ENCODE measurements at regions not wholly inside any gene's neighbourhood (a gene's known extent, or its start where the extent isn't known, plus 50 kb on each side); places are given as distances from the start of the nearest gene placed in this dataset.
"Not testable (repeated sequence)": the region's sequence is repeated elsewhere in the genome, so short reads cannot be mapped to it uniquely, and the experiment has no call there.

GRCh38 chr9:115462623-115463022 is 344.7 kb upstream of the TNC start:
- Histone ChIP-seq H3K79me2 (ENCODE audit: insufficient read depth, low read length) (no peaks in the 10 kb centered on the region), H3K4me2 (ENCODE audit: insufficient read depth, low read length) (no peak overlapping the region), H3K9ac (ENCODE audit: low read depth, low read length) (no peak overlapping the region), H3K36me3 (ENCODE audit: insufficient read depth, low read length) (no peaks in the 10 kb centered on the region), H3K4me3 (ENCODE audit: low read depth in 1 of 2, low read length in 2 of 2) (no peak overlapping the region), H3K9me3 (ENCODE audit: insufficient read depth, low read length, severe bottlenecking) (no peaks in the 10 kb centered on the region), H4K20me1 (ENCODE audit: insufficient read depth, low read length) (no peaks in the 10 kb centered on the region), H2AFZ (ENCODE audit: low read depth, low read length) (no peak overlapping the region), H3K27ac (ENCODE audit: low read length) (no peak overlapping the region), H3K27me3 (ENCODE audit: insufficient read depth, low read length, poor library complexity) (no peaks in the 10 kb centered on the region), H3K4me1 (ENCODE audit: insufficient read depth, low read length) (no peaks in the 10 kb centered on the region)
- no peak for TF ChIP-seq EZH2 (IDR thresholded peaks at IDR 0.05; ENCODE audit: borderline replicate concordance, low read depth, low read length, severe bottlenecking)
- no peak for TF ChIP-seq CTCF (IDR thresholded peaks at IDR 0.05; ENCODE audit: borderline replicate concordance, extremely low read depth, low read length, poor library complexity, severe bottlenecking)
- DNase-seq (no peak), ATAC-seq (ENCODE audit: insufficient read depth, low read depth) (no peak)

GRCh38 chr9:115466756-115467155 is 348.8 kb upstream of the TNC start:
- Histone ChIP-seq H3K27me3 (ENCODE audit: insufficient read depth, low read length, poor library complexity) (no peaks in the 10 kb centered on the region), H3K9me3 (ENCODE audit: insufficient read depth, low read length, severe bottlenecking) (no peaks in the 10 kb centered on the region), H3K4me3 (ENCODE audit: low read depth in 1 of 2, low read length in 2 of 2) (no peak overlapping the region), H2AFZ (ENCODE audit: low read depth, low read length) (no peak overlapping the region), H3K4me1 (ENCODE audit: insufficient read depth, low read length) (no peaks in the 10 kb centered on the region), H3K27ac (ENCODE audit: low read length) (no peak overlapping the region), H4K20me1 (ENCODE audit: insufficient read depth, low read length) (no peaks in the 10 kb centered on the region), H3K79me2 (ENCODE audit: insufficient read depth, low read length) (no peaks in the 10 kb centered on the region), H3K4me2 (ENCODE audit: insufficient read depth, low read length) (no peak overlapping the region), H3K36me3 (ENCODE audit: insufficient read depth, low read length) (no peaks in the 10 kb centered on the region), H3K9ac (ENCODE audit: low read depth, low read length) (no peak overlapping the region)
- DNase-seq, result no peak
- TF ChIP-seq EZH2 (IDR thresholded peaks at IDR 0.05; ENCODE audit: borderline replicate concordance, low read depth, low read length, severe bottlenecking), result no peak
- ATAC-seq (ENCODE audit: insufficient read depth, low read depth), result no peak

- no peaks in the 10 kb centered on the region for H3K36me3 ChIP-seq (ENCODE audit: insufficient read depth, low read length)
- H3K9me3 ChIP-seq (ENCODE audit: insufficient read depth, low read length, severe bottlenecking), result no peaks in the 10 kb centered on the region
- H4K20me1 ChIP-seq (ENCODE audit: insufficient read depth, low read length), result no peaks in the 10 kb centered on the region
- no peak overlapping the region for H2AFZ ChIP-seq (ENCODE audit: low read depth, low read length)
- no peak for DNase-seq
- H3K9ac ChIP-seq (ENCODE audit: low read depth, low read length), result no peak overlapping the region
- no peaks in the 10 kb centered on the region for H3K4me1 ChIP-seq (ENCODE audit: insufficient read depth, low read length)
- H3K79me2 ChIP-seq (ENCODE audit: insufficient read depth, low read length), result no peaks in the 10 kb centered on the region
- no peak overlapping the region for H3K4me2 ChIP-seq (ENCODE audit: insufficient read depth, low read length)
- no peak overlapping the region for H3K27ac ChIP-seq (ENCODE audit: low read length)
- H3K4me3 ChIP-seq (ENCODE audit: low read depth in 1 of 2, low read length in 2 of 2), result no peak overlapping the region
- TF ChIP-seq EZH2 (IDR thresholded peaks at IDR 0.05; ENCODE audit: borderline replicate concordance, low read depth, low read length, severe bottlenecking), result no peak
- no peak for TF ChIP-seq CTCF (IDR thresholded peaks at IDR 0.05; ENCODE audit: borderline replicate concordance, extremely low read depth, low read length, poor library complexity, severe bottlenecking)
- no peaks in the 10 kb centered on the region for H3K27me3 ChIP-seq (ENCODE audit: insufficient read depth, low read length, poor library complexity)
- ATAC-seq (ENCODE audit: insufficient read depth, low read depth), result no peak
Observed at GRCh38 chr9:115469841-115470240, 351.9 kb upstream of the TNC start.

GRCh38 chr9:115473032-115473431 is 355.1 kb upstream of the TNC start:
- H3K27me3 ChIP-seq (ENCODE audit: insufficient read depth, low read length, poor library complexity); H3K4me3 ChIP-seq (ENCODE audit: low read depth in 1 of 2, low read length in 2 of 2); H3K9ac ChIP-seq (ENCODE audit: low read depth, low read length); H2AFZ ChIP-seq (ENCODE audit: low read depth, low read length); H3K4me1 ChIP-seq (ENCODE audit: insufficient read depth, low read length); H3K4me2 ChIP-seq (ENCODE audit: insufficient read depth, low read length); ATAC-seq (ENCODE audit: insufficient read depth, low read depth); H3K9me3 ChIP-seq (ENCODE audit: insufficient read depth, low read length, severe bottlenecking); H3K27ac ChIP-seq (ENCODE audit: low read length); DNase-seq; H3K36me3 ChIP-seq (ENCODE audit: insufficient read depth, low read length); H4K20me1 ChIP-seq (ENCODE audit: insufficient read depth, low read length); H3K79me2 ChIP-seq (ENCODE audit: insufficient read depth, low read length): not testable (repeated sequence)

All from DND-41 (cell line).